AG20443 (cell line): ENCODE measurements at regions not wholly inside any gene's neighbourhood (a gene's known extent, or its start where the extent isn't known, plus 50 kb on each side); places are given as distances from the start of the nearest gene placed in this dataset.
"Not testable (repeated sequence)": the region's sequence is repeated elsewhere in the genome, so short reads cannot be mapped to it uniquely, and the experiment has no call there.

Experiments used
- DNase-seq: peaks from one replicate; pipeline ENCODE4 v3.0.0; 2012; ENCODE audit warnings: low spot score, mixed read lengths

DNA sequence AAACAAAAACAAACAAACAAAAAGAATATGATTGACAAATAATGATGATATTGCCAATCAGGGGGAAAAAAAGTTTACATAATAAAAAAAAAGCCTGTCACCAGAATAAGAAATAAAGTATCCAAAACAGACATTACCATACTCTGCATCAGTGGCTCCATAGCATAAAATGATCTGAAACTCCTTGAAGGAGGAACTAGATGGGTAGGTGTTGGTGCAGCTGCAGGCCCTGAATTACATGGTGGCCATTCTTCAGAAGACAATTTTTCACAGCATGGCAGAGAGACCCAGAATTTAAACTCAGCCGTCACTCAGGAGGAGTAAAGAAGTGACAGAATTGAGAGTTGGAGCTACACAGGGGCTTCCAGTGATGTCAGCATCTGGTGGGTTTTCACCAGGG, 60.2 kb downstream of the GLUL start:
- DNase-seq = no peak

DNA sequence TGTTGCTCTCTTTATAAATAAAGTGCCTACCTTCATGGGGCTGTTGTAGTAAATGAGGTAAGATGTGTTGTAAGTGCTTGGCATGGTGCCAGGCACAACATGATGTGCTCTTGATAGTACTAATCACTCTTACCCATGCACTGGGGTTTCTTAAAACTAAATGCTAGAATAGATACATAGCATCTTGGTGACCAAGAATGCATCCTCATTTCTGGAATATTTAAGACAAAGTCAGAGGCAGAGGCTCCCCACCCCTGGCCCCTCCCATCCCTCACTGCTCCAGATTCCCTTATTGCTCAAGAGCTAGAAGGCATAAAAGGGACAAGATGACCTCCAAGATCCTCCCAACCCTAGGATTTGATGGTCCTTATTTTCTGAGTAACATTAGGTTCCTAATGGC, 61.3 kb downstream of the GLUL start:
- DNase-seq = peak; percentile 59

DNA sequence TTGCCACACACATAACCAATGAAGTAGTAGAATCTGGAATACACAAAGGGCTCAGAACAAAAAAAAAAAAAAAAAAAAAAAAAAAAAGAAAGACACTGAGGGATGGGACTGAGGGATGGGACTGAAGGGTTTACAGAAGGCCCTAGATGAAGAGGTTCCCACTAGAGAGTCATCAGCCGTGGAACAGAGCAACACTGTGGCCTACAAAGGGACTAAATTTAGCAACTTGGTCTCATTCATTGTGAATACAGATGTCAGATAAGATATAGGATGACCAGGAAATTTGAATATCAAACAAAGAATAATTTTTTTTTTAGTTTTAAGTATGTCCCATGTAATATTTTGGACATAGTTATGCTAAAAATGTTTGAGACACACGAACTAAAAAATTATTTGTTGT, 62.1 kb downstream of the GLUL start:
- DNase-seq = no peak

DNA sequence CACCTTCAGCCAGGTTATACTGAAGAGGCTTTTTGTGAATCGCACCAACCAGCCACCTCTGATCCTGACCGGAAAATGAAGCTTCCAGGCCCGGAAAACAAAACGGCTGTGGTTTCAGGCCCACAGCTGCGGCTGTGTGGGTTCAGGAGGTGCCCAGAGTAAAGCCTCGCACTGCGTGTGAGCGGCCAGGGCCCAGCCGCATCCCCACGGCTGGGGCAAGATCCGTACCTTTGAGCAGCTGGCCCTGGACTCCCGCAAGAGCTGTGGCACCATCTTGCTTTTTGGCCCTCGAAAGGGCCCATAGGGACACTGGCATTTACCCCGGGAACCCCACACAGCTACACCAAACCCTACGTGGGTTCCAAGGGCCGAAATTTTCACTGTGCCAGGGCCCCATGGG, 63.0 kb downstream of the GLUL start:
- DNase-seq = no peak

- no peak for DNase-seq
Measured at GRCh38 chr1:182325339-182325738, 66.3 kb downstream of the GLUL start.

- DNase-seq = not testable (repeated sequence)
Measured at GRCh38 chr1:182321532-182321931, 70.1 kb downstream of the GLUL start.

DNA sequence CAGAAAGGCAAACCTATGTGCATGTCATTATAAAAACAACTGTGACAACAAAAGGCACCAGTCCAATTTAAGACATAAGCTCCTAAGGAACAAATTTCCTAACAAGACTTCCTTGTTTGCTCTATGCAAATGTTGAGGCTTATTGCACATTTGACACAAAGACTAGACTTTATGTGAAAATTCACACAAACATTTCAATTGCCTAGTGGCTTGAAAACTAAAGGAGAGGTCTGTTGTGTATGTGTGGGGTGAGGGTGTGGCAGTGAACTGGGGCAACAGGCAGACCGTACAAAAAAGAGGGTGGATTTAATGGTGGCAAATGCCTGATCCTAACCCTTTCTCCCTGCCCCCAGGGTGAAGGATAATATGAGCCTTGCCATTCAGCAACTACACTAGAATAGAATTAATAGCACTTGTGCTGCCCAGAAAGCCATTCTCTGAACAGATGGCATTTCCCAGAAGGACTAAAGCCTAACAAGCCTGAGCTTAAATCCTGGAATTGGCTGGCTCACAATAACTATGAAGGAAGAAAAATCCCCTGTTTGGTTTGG, 73.9 kb downstream of the GLUL start:
- no peak for DNase-seq

DNA sequence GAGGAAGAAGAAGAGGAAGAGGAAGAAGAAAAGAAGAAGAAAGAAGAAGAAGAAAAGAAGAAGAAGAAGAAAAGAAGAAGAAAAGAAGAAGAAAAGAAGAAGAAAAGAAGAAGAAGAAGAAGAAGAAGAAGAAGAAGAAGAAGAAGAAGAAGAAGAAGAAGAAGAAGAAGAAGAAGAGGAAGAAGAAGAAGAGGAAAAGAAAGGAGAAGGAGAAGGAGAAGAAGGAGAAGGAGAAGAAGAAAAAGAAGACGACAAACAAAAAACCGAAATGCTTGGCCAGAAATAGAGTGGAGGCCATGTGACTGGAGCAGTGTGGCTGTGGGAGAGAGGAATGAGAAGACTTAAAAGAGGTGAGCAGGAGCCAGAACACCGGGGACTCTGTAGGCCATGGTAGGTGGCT, 75.1 kb downstream of the GLUL start:
- not testable (repeated sequence) for DNase-seq

DNA sequence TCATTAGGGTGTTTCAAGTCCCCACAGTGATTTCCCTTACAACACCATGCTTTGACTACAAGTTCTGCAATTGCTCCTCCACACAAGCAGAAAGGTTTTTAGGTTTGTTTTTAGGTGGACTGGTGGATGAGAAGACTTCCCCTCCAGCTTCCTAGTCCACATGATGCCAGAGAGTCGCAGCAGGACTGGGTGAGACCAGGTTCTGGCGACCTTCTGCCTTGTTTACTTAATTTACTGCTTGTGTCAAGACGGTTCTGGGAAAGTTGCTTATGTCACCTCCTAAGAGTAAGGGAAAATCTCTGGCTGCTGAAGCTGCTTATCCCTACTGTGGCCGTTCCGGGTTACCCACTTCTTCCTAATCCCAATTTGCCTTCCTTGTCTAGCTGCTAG, 76.4 kb downstream of the GLUL start:
- DNase-seq = no peak

DNA sequence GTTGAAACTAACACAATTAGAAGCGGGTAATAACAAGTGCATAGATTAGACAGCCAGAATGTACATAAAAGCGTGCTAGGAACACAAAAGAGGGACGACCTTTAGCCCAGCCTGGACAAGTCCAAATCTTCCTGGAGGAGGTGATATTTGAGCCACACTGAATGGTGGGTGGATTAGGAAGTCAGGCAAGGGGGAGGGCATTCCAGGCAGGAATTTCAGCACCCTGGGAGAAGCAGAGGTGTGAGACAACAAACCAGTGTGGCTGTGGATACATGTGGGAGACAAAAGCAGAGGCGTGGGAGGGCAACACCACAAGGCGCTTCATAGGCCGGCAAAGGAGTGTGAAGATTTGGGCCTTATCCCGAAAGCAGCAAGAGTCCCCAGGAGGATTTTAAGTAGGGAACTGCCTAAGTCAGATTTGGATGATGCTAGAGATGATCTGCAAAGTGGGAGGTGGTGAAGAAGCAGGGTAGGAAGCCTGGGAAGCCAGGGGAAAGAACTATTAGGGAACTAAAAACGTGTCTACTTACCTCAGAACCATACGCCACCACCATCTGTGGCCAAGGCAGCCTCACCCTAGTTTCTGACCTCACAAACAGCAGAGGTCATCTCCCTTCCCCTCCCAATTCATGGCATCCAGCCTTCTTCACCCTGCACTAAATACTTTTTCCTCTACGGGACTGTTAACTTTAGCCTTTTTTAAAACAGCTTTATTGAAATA, 81.8 kb downstream of the GLUL start:
- no peak for DNase-seq

DNA sequence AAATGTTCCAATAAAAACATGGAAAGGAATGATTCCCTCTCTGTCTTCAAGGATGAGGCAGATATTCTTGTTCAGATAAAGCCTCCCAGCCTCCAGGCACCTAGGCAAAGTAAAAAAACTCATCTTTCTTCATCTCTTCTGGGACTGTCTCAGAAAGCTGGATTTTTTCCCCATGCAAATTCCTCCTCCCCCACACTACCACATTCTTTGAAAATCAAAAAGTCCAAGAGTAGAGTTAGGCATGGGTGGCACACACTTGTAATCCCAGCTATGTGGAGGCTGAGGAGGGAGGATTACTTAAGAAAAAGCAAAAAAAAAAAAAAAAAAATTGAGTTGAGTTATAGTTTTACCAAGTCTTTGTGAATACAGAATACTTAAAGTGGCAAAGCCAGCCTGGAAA, 82.8 kb downstream of the GLUL start:
- no peak for DNase-seq

DNA sequence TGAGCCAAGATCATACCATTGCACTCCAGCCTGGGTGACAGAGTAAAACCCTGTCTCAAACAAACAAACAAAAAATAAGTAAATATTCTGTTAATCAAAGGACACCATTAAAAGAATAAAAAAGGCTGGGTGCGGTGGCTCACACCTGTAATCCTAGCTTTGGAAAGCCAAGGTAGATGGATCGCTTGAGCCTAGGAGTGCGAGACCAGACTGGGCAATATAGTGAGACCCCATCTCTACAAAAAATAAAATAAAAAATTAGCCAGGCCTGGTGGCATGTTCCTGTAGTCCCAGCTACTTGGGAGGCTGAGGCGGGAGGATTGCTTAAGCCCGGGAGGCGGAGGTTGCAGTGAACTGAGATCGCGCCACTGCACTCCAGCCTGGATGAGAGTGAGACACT, 84.1 kb downstream of the GLUL start:
- not testable (repeated sequence) for DNase-seq

- no peak for DNase-seq
Measured at GRCh38 chr1:182305861-182306260, 85.7 kb downstream of the GLUL start.

- DNase-seq = no peak
Measured at GRCh38 chr1:182304627-182305026, 87.0 kb downstream of the GLUL start.

DNA sequence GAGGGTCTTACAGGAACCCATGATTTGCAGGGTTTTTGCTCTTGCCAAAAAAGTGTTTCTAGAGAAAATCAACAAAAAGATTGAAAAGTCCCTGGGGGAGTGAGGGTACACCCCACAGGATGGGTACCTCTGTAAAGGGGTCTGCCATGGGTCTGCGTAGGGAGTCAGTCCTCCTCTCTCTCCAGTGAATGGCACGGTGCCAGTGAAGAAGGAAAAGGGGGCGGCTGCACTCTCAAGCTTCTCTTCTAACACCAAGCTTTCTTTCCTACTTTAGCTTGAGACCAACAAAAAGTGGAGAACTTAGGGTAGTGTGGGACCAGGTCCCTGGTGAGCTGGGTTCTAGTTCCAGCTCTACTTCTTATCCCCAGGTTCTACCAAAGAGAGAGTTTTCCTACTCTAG, 87.4 kb downstream of the GLUL start:
- DNase-seq = no peak

GRCh38 chr1:182303778-182304177, 87.8 kb downstream of the GLUL start:
- no peak for DNase-seq

DNA sequence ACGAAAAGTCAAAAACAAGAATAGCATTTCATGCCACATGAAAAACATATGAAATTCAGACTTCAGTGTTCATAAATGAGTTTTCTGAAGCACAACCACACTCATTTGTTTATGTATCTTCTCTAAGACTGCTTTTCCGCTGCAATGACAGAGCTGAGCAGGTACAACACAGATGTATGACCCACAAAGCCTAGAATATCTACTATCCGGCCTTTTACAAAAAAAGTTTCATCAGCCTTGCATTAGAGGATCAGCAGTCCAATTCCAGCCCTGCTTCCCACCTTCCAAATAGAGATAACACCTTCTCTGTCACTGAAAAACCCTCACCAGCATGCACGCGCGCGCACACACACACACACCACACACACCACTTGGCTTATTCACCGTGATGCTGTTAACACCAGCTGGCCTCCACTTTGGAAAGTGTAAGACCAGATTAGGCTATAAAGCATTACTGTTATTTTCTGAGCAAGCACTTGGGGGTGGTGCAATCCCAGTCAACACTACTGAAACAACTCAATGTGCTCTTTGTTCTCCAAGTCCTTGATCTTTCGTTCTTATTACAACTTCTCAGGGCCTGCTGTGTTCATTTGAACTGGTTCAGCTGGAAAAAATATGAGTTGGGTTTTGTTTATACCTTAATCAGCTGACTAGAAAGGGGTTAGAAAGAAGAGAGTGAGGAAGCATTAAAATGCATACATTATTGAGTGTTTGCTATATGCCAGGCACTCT, 90.0 kb downstream of the GLUL start:
- peak; percentile 35 for DNase-seq

DNA sequence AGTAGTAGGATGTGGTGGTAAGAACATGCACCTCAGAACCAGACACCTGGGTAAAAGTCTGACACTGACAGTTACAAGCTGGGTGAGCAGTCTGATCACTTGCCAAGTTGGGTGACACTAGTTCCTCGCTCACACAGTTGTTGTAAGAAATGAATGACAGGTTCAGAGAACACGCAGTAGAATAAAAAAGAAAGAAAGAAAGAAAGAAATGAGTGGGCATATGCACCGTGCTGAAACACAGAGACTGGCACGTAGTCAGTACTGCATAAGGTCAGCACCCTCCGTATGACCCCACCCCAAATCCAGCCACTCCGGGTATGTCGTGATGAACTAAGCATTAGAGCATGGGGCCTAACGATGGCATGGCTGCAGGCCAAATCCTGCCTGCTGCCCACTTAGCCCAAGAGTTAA, 90.6 kb downstream of the GLUL start:
- no peak for DNase-seq

GRCh38 chr1:182299728-182300616, 91.6 kb downstream of the GLUL start:
- DNase-seq = peak; percentile 32

DNA sequence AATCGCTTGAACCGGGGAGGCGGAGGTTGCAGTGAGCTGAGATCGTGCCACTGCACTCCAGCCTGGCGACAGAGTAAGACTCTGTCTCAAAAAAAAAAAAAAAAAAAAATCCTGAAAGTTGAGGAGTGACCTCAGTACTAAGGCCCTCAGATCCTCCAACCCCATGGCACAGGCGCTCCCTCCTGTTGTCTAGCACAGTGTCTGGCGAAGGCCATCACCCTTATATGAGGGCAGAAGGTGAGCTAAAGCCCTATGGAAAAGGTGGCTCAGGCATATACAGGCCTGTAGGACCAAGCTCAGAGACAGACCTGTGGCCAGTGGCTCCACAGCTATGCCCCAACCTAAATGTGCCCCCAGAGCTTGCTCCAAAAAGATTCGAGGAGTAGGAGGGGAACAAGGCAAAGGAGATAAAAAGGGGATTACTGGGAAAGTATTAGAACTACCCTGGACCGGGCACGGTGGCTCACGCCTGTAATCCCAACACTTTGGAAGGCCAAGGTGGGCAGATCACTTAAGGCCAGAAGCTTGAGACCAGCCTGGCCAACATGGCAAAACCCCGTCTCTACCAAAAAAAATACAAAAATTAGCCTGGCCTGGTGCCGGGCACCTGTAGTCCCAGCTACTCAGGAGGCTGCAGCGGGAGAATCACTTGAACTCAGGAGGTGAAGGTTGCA, 92.4 kb downstream of the GLUL start:
- DNase-seq = not testable (repeated sequence)

DNA sequence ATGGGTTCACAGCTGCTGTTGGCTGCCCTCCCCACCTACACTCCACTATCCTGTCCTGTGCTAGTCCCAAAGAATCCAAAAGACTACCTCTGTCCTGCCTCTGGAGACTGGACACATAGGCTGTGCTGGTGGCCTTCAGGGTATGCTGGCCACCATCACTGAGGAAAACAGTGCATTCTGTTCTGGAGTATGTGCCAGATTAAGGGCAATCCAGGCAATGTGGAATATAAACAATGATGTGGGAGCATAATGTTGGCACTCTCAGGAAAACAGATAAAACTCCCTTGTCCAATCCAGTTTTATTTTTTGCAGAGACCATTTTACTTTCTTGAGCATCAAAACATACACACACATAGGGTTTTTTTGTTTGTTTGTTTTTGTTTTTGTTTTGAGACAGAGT, 94.3 kb downstream of the GLUL start:
- no peak for DNase-seq

DNA sequence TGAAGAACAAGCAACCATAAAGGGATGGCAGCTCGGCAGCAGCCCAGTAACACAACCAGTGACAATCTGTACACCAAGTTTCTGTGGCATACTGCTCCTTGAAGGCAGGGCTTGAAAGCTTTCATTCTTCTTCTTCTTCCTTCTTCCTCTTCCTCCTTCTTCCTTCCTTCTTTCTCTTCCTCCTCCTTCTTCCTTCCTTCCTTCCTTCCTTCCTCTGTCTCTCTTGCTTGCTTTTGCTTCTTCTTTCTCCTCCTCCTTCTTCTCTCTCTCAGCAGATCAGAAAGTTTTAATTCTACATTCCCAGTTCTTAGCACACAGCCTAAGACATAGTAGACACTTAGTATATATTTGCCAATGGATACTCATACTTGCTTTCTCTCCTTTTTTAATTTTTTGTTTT, 95.9 kb downstream of the GLUL start:
- DNase-seq = no peak
